GM23338 (cell line): ENCODE measurements at regions not wholly inside any gene's neighbourhood (a gene's known extent, or its start where the extent isn't known, plus 50 kb on each side); places are given as distances from the start of the nearest gene placed in this dataset.

ENCODE experiments used
- ATAC-seq: fragments of 200-7000 bp; cut with Tn5 transposase; 3 replicates; pipeline ENCODE4 v1.9.1; 2020
- DNase-seq: peaks from one replicate; pipeline ENCODE4 v3.0.0-alpha.2; 2015; ENCODE audit warnings: low spot score
- H2AFZ ChIP-seq: fragments of 200-600 bp; sonication (generic); 2 replicates; pipeline ENCODE4 v1.8.0; 2016; ENCODE audit warnings: antibody characterized with exemption, mild to moderate bottlenecking, moderate library complexity
- H3F3A ChIP-seq: fragments of 200-600 bp; sonication (generic); replicated peaks from 2 replicates; pipeline ENCODE4 v1.8.0; 2017; ENCODE audit warnings: antibody characterized with exemption, mixed run types, low read depth
- H3K27ac ChIP-seq: fragments of 200-600 bp; sonication (generic); 2 replicates; pipeline ENCODE4 v1.6.1; 2016; ENCODE audit warnings: low read depth
- H3K27me3 ChIP-seq: fragments of 200-600 bp; sonication (generic); 2 replicates; pipeline ENCODE4 v1.8.0; 2016; ENCODE audit warnings: mild to moderate bottlenecking, mixed run types, moderate library complexity; ENCODE audit not compliant: insufficient read depth
- H3K36me3 ChIP-seq: fragments of 200-600 bp; sonication (generic); 2 replicates; pipeline ENCODE4 v1.8.0; 2016; ENCODE audit warnings: mild to moderate bottlenecking; ENCODE audit not compliant: insufficient read depth
- H3K4me1 ChIP-seq: fragments of 200-600 bp; sonication (generic); 2 replicates; pipeline ENCODE4 v1.8.0; 2016; ENCODE audit warnings: mild to moderate bottlenecking, moderate library complexity; ENCODE audit not compliant: insufficient read depth
- H3K4me2 ChIP-seq: fragments of 200-600 bp; sonication (generic); 2 replicates; pipeline ENCODE4 v1.7.1; 2017; ENCODE audit warnings: mixed run types
- H3K4me3 ChIP-seq: fragments of 200-600 bp; sonication (generic); 2 replicates; pipeline ENCODE4 v1.6.1; 2016; ENCODE audit warnings: mixed run types
- H3K79me2 ChIP-seq: fragments of 200-600 bp; sonication (generic); replicated peaks from 2 replicates; pipeline ENCODE4 v1.8.0; 2017; ENCODE audit warnings: mild to moderate bottlenecking; ENCODE audit not compliant: insufficient read depth
- H3K9me2 ChIP-seq: fragments of 200-600 bp; sonication (generic); 2 replicates; pipeline ENCODE4 v1.8.0; 2017; ENCODE audit not compliant: insufficient read depth
- H4K20me1 ChIP-seq: fragments of 200-600 bp; sonication (generic); replicated peaks from 2 replicates; pipeline ENCODE4 v1.8.0; 2017; ENCODE audit warnings: mild to moderate bottlenecking; ENCODE audit not compliant: insufficient read depth
- H3K27ac Mint-ChIP-seq: 2 replicates; pipeline ENCODE4 v1.8.0; 2020; ENCODE audit warnings: inconsistent platforms, mild to moderate bottlenecking, moderate library complexity, mixed read lengths
- H3K27me3 Mint-ChIP-seq: 3 replicates; pipeline ENCODE4 v1.8.0; 2022; ENCODE audit warnings: low read depth, mild to moderate bottlenecking, moderate library complexity, mixed read lengths, inconsistent platforms; ENCODE audit not compliant: insufficient read depth, poor library complexity
- H3K36me3 Mint-ChIP-seq: 3 replicates; pipeline ENCODE4 v1.8.0; 2021; ENCODE audit warnings: low read depth, mild to moderate bottlenecking, inconsistent platforms, moderate library complexity, mixed read lengths
- H3K4me1 Mint-ChIP-seq: 3 replicates; pipeline ENCODE4 v1.8.0; 2020; ENCODE audit warnings: mild to moderate bottlenecking, inconsistent platforms, mixed read lengths
- H3K4me3 Mint-ChIP-seq: 3 replicates; pipeline ENCODE4 v1.8.0; 2021; ENCODE audit warnings: moderate library complexity, mild to moderate bottlenecking, inconsistent platforms, mixed read lengths
- H3K9me3 Mint-ChIP-seq: 3 replicates; pipeline ENCODE4 v1.8.0; 2020; ENCODE audit warnings: moderate library complexity, mild to moderate bottlenecking, inconsistent platforms, mixed read lengths
- CREB1 ChIP-seq: fragments of 250-450 bp; sonication (Bioruptor Pico); IDR thresholded peaks from 2 replicates; pipeline ENCODE4 v1.5.0; 2020; ENCODE audit warnings: low read depth, mild to moderate bottlenecking, moderate library complexity
- ETS1 ChIP-seq: IDR thresholded peaks from 2 replicates; pipeline ENCODE4 v1.6.1; 2016; ENCODE audit warnings: antibody characterized with exemption
- EZH2 ChIP-seq: fragments of 200-600 bp; sonication (generic); IDR thresholded peaks from one replicate; pipeline ENCODE4 v1.8.0; 2017; ENCODE audit warnings: antibody characterized with exemption, mild to moderate bottlenecking, low read depth; ENCODE audit not compliant: unreplicated experiment
- EZH2phosphoT487 ChIP-seq: fragments of 200-600 bp; sonication (generic); IDR thresholded peaks from one replicate; pipeline ENCODE4 v1.8.1; 2018; ENCODE audit warnings: antibody characterized with exemption; ENCODE audit not compliant: unreplicated experiment
- JUNB ChIP-seq: IDR thresholded peaks from one replicate; pipeline ENCODE4 v1.6.1; 2016; ENCODE audit warnings: antibody characterized with exemption; ENCODE audit not compliant: unreplicated experiment
- NANOG ChIP-seq: IDR thresholded peaks from 2 replicates; pipeline ENCODE4 v1.6.1; 2016; ENCODE audit warnings: antibody characterized with exemption, borderline replicate concordance
- POLR2AphosphoS5 ChIP-seq: IDR thresholded peaks from 2 replicates; pipeline ENCODE4 v1.6.1; 2016; ENCODE audit warnings: antibody characterized with exemption, low read depth
- STAT1 ChIP-seq: IDR thresholded peaks from one replicate; pipeline ENCODE4 v1.6.1; 2016; ENCODE audit warnings: antibody characterized with exemption; ENCODE audit not compliant: unreplicated experiment
- ZNF114 ChIP-seq: fragments of 250-450 bp; sonication (Bioruptor Pico); IDR thresholded peaks from 2 replicates; pipeline ENCODE4 v1.5.0; 2020; ENCODE audit warnings: mild to moderate bottlenecking, moderate library complexity
- ZNF331 ChIP-seq: fragments of 250-450 bp; sonication (Bioruptor Pico); IDR thresholded peaks from 2 replicates; pipeline ENCODE4 v1.5.0; 2020; ENCODE audit warnings: low read depth, mild to moderate bottlenecking, moderate library complexity
- ZNF462 ChIP-seq: fragments of 250-450 bp; sonication (Bioruptor Pico); IDR thresholded peaks from 2 replicates; pipeline ENCODE4 v1.5.0; 2020; ENCODE audit warnings: mild to moderate bottlenecking, moderate library complexity
- TF ChIP-seq, protein P1 (sequence below), 2 experiments: fragments of 200-600 bp in 1 of 2; sonication (generic) in 1 of 2; conservative IDR thresholded peaks; 2 replicates each; pipeline versions ENCODE4 v1.5.1 to v1.6.1; 2016 to 2017; ENCODE audit warnings: antibody characterized with exemption in 2 of 2, low read depth in 2 of 2, mild to moderate bottlenecking in 2 of 2, moderate library complexity in 1 of 2

DNA sequence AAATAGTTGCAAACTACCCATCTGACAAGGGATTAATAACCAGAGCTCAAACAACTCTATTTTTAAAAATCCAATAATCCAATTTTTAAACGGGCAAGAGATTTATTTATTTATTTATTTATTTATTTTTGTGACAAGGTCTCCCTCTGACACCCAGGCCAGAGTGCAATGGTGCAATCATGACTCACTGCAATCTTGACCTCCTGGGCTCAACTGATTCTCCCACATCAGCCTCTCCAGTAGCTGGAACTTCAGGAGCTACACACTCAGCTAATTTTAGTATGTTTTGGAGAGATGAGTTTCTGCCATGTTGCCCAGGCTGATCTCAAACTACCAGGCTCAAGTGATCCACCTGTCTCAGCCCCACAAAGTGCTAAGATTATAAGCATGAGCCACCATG lies 267.2 kb upstream of the BLID start:
- Mint-ChIP-seq H3K4me3 (no peak overlapping the region), H3K27ac (no peak overlapping the region), H3K4me1 (no peaks in the 10 kb centered on the region), H3K36me3 (no peaks in the 10 kb centered on the region; the same call in 2 of the 3 replicates), H3K27me3 (no peaks in the 10 kb centered on the region), H3K9me3 (no peaks in the 10 kb centered on the region; the same call in 1 of the 3 replicates)
- Histone ChIP-seq H3K27me3 (no peaks in the 10 kb centered on the region), H3F3A (no peaks in the 10 kb centered on the region), H3K4me2 (no peak overlapping the region), H3K4me3 (no peak overlapping the region), H4K20me1 (no peaks in the 10 kb centered on the region), H3K36me3 (no peaks in the 10 kb centered on the region), H2AFZ (no peak overlapping the region), H3K27ac (no peak overlapping the region), H3K9me2 (peaks cover 4% of the 10 kb centered on the region; the same call in 1 of the 2 replicates), H3K79me2 (no peaks in the 10 kb centered on the region), H3K4me1 (no peaks in the 10 kb centered on the region)
- no peak for DNase-seq
- no peak for ATAC-seq
- TF ChIP-seq EZH2phosphoT487 (no peak), CREB1 (CRISPR knock-in tag) (no peak), ZNF462 (CRISPR knock-in tag) (no peak)

- Mint-ChIP-seq H3K4me3 (no peak overlapping the region), H3K4me1 (peaks cover 4% of the 10 kb centered on the region), H3K27me3 (peaks cover 1% of the 10 kb centered on the region), H3K9me3 (peaks cover 7% of the 10 kb centered on the region; the same call in 2 of the 3 replicates), H3K36me3 (no peaks in the 10 kb centered on the region; the same call in 2 of the 3 replicates), H3K27ac (no peak overlapping the region)
- H2AFZ ChIP-seq: no peak overlapping the region
- H3K4me2 ChIP-seq: no peak overlapping the region
- no peaks in the 10 kb centered on the region for H3K27me3 ChIP-seq
- no peaks in the 10 kb centered on the region for H3K79me2 ChIP-seq
- H3K27ac ChIP-seq: no peak overlapping the region
- H3K4me1 ChIP-seq: 0 out of 2 replicates have a peak, but pooled peaks cover 6% of the 10 kb centered on the region
- H3K36me3 ChIP-seq: no peaks in the 10 kb centered on the region
- DNase-seq (no peak), ATAC-seq (no peak)
- H3K4me3 ChIP-seq: no peak overlapping the region
- H3F3A ChIP-seq: no peaks in the 10 kb centered on the region
- 0 out of 2 replicates have a peak, but pooled peaks cover 8% of the 10 kb centered on the region for H3K9me2 ChIP-seq
- no peaks in the 10 kb centered on the region for H4K20me1 ChIP-seq
- TF ChIP-seq POLR2AphosphoS5 (no peak), NANOG (no peak), ZNF114 (CRISPR knock-in tag) (no peak), ZNF331 (CRISPR knock-in tag) (no peak), ETS1 (no peak), EZH2phosphoT487 (no peak), STAT1 (no peak), JUNB (no peak), CREB1 (CRISPR knock-in tag) (no peak), EZH2 (no peak)
- TF ChIP-seq, protein P1, sequence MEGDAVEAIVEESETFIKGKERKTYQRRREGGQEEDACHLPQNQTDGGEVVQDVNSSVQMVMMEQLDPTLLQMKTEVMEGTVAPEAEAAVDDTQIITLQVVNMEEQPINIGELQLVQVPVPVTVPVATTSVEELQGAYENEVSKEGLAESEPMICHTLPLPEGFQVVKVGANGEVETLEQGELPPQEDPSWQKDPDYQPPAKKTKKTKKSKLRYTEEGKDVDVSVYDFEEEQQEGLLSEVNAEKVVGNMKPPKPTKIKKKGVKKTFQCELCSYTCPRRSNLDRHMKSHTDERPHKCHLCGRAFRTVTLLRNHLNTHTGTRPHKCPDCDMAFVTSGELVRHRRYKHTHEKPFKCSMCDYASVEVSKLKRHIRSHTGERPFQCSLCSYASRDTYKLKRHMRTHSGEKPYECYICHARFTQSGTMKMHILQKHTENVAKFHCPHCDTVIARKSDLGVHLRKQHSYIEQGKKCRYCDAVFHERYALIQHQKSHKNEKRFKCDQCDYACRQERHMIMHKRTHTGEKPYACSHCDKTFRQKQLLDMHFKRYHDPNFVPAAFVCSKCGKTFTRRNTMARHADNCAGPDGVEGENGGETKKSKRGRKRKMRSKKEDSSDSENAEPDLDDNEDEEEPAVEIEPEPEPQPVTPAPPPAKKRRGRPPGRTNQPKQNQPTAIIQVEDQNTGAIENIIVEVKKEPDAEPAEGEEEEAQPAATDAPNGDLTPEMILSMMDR (conservative IDR thresholded peaks at IDR 0.05; ENCODE audit: low read depth in 2 of 2): no peak
These were observed 259.8 kb upstream of the BLID start for GRCh38 chr11:122375687-122376399.
